ENCODE measurements at regions not wholly inside any gene's neighbourhood (a gene's known extent, or its start where the extent isn't known, plus 50 kb on each side); places are given as distances from the start of the nearest gene placed in this dataset.
"Not testable (repeated sequence)": the region's sequence is repeated elsewhere in the genome, so short reads cannot be mapped to it uniquely, and the experiment has no call there.

DNA sequence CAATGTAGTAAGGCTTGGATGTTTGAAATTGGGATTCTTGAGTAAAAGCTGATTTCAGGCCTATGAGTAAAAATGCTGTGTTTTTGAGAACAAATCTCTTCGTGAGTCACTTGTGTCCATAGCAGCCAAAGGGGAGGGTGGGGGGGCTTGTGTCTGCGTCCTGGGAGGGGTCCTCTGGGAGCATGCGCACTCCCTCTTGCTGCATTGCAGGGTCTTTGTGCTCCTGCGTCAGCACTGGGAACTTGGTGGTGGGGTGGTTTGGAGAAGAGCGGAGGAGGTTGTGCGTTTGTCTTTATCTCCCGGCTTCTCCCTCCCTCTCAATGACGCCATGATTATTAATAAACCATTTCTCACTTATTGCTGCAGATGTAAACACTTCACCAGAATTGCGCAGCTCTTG, 75.9 kb upstream of the NDN start:
- DNase-seq (ENCODE audit: low read depth), result no peak
- TF ChIP-seq, protein P1, sequence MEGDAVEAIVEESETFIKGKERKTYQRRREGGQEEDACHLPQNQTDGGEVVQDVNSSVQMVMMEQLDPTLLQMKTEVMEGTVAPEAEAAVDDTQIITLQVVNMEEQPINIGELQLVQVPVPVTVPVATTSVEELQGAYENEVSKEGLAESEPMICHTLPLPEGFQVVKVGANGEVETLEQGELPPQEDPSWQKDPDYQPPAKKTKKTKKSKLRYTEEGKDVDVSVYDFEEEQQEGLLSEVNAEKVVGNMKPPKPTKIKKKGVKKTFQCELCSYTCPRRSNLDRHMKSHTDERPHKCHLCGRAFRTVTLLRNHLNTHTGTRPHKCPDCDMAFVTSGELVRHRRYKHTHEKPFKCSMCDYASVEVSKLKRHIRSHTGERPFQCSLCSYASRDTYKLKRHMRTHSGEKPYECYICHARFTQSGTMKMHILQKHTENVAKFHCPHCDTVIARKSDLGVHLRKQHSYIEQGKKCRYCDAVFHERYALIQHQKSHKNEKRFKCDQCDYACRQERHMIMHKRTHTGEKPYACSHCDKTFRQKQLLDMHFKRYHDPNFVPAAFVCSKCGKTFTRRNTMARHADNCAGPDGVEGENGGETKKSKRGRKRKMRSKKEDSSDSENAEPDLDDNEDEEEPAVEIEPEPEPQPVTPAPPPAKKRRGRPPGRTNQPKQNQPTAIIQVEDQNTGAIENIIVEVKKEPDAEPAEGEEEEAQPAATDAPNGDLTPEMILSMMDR (IDR thresholded peaks at IDR 0.05; ENCODE audit: control insufficient read depth, extremely low read depth, insufficient read depth), result no peak
- no peak overlapping the region for H3K4me3 ChIP-seq (ENCODE audit: low read depth, low read length)

DNA sequence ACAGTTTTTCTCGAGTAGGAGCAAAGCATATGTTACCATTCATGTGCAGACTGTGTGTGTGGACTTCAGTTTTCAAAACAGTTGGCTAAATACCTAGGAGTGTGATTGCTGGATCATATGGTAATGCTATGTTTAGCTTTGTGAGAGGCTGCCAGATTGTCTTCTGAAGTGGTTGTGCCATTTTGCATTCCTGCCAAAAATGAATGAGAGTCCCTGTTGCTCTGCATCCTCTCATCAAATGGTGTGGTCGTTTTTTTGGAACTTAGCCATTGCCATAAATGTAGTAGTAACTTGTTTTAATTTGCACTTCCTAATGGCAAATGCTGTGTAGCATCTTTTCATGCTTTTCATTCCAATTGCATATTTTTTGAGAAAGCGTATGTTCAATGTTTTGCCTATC, 77.2 kb upstream of the NDN start:
- no peak for DNase-seq (ENCODE audit: low read depth)
- H3K4me3 ChIP-seq (ENCODE audit: low read depth, low read length), result no peak overlapping the region
- TF ChIP-seq, protein P1 (IDR thresholded peaks at IDR 0.05; ENCODE audit: control insufficient read depth, extremely low read depth, insufficient read depth), result no peak

DNA sequence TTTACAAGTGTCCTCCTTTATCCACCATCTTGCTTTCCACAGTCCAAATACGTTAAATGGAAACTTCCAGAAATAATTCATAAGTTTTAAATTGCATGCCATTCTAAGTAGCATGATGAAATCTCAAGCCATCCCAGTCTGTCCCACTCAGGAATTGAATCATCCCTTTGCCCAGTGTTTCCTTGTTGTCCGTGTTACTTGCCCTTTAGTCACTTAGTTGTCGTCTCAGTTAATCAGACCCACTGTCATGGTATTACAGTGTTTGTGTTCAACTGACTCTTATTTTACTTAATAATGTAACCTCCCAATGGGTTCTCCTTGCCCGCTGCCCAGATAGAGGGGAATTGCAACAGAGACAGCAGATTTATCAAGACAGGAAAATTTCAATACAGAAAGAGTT, 77.6 kb upstream of the NDN start:
- no peak for DNase-seq (ENCODE audit: low read depth)
- TF ChIP-seq, protein P1 (IDR thresholded peaks at IDR 0.05; ENCODE audit: control insufficient read depth, extremely low read depth, insufficient read depth), result no peak
- H3K4me3 ChIP-seq (ENCODE audit: low read depth, low read length), result no peak overlapping the region

DNA sequence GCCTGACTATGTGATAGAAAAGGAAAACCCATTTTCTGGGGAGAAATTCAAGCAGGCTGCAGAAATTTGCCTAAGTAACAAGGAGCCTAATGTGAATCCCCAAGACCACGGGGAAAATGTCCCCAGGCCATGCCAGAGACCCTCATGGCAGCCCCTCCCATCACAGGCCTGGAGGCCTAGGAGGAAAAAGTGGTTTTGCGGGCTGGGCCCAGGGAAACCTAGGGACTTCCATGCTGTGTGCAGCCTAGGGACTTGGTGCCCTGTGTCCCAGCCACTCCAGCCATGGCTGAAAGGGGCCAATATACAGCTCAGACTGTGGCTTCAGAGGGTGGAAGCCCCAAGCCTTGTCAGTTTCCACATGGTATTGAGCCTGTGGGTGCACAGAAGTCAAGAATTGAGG, 79.7 kb upstream of the NDN start:
- DNase-seq (ENCODE audit: low read depth); H3K4me3 ChIP-seq (ENCODE audit: low read depth, low read length): not testable (repeated sequence)

DNA sequence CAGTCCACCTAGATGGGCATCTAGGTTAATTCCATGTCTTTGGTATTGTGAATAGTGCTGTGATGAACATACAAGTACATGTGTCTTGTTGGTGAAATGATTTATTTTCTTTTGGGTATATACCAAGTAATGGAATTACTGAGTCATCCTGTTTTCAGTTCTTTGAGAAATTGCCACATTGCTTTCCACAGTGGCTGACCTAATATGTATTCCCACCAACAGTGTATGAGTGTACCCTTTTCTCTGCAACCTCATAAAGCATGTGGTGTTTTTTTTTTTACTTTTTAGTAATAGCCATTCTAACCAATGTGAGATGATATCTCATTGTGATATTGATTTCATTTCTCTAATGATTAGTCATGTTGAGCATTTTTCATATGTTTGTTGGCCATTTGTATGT, 86.0 kb upstream of the NDN start:
- no peak overlapping the region for H3K4me3 ChIP-seq (ENCODE audit: low read depth, low read length)
- TF ChIP-seq, protein P1 (IDR thresholded peaks at IDR 0.05; ENCODE audit: control insufficient read depth, extremely low read depth, insufficient read depth), result no peak
- no peak for DNase-seq (ENCODE audit: low read depth)

DNA sequence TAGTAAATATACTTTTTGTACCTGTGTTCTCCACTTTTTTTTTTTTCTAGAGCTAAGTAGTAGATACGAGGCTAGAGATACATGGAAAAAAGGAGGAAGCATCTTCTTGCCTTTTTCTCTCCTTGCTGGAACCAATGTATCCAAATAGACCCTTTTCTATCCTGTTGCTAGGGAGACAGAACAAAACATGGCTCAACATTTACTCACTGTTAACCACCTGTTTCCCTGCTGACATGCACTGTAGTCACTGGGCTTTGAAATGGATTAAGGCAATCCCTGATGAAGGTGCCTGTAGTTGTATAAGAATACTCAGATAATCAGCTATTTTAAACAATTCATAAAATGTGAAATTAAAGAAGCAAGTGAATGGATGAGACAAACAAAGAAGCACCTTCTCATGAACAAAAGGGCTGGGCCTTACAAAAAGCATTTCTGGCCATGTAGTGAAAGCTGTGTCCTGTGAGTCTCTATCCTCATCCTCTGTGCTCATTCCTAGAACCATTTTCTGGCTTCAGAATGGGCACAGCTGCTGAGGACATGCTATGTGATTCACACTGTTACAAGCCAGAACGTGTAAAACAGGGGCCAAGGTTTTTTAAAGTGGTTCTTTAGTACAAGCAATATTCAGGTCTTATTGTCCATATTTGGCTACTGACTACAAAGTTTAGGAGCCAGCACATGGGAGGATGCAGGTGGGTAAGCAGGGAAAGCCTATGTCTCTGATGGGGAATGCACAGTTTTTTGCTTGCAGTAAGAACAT, 100.4 kb upstream of the NDN start:
- DNase-seq (ENCODE audit: low read depth), result no peak
- no peak overlapping the region for H3K4me3 ChIP-seq (ENCODE audit: low read depth, low read length)
- TF ChIP-seq, protein P1 (IDR thresholded peaks at IDR 0.05; ENCODE audit: control insufficient read depth, extremely low read depth, insufficient read depth), result no peak

DNA sequence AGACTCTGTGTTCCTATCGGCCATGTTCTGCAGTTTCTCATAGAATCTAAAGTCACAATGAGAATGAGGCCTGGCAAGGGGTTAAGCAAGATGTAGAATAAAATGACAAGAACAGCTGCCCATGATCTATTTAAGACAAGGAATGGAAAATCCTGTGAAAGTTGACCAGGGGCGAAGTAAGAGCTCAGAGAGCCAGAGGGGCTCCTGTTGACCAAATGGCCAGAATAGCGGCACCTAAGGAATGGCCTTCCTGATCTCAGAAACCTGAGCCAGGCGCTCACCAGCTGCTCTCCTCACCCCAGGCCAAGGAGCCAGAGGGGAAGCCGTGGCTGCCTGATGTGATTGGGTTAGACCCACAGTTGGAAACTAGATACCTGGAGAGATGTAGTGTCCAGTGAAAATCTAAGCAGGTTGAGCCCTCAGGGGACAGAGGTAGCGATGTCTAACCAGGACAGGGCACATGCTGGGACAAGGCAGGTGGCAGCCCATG, 106.1 kb upstream of the NDN start:
- TF ChIP-seq, protein P1 (IDR thresholded peaks at IDR 0.05; ENCODE audit: control insufficient read depth, extremely low read depth, insufficient read depth), result no peak
- no peak for DNase-seq (ENCODE audit: low read depth)
- H3K4me3 ChIP-seq (ENCODE audit: low read depth, low read length), result no peak overlapping the region

Data from LNCaP clone FGC (cell line).